Kidney capillary endothelial cell (primary cell): ENCODE measurements at regions not wholly inside any gene's neighbourhood (a gene's known extent, or its start where the extent isn't known, plus 50 kb on each side); places are given as distances from the start of the nearest gene placed in this dataset.

Experiments
- DNase-seq: peaks from one replicate; pipeline ENCODE4 v3.0.0-alpha.2; 2018; ENCODE audit warnings: low spot score

- no peak for DNase-seq
Measured at GRCh38 chr4:123878976-123879375, 482.4 kb downstream of the SPRY1 start.

- DNase-seq, result no peak
Measured at GRCh38 chr4:123880631-123881030, 484.0 kb downstream of the SPRY1 start.

DNA sequence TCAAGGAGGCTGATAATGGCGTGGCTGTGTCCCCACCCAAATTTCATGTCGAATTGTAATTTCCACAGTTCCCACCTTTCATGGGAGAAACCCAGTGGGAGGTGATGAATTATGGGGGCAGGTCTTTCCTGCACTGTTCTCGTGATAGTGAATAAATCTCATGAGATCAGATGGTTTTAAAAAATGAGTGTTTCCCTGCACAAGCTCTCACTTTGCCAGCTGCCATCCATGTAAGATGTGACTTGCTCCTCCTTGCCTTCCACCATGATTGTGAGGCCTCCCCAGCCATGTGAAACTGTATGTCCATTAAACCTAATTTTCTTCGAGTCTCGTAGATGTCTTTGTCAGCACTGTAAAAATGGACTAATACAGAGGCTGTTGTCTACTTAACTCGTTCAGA lies 488.3 kb downstream of the SPRY1 start:
- DNase-seq, result no peak

- no peak for DNase-seq
Measured at GRCh38 chr4:123889507-123889906, 492.9 kb downstream of the SPRY1 start.

DNA sequence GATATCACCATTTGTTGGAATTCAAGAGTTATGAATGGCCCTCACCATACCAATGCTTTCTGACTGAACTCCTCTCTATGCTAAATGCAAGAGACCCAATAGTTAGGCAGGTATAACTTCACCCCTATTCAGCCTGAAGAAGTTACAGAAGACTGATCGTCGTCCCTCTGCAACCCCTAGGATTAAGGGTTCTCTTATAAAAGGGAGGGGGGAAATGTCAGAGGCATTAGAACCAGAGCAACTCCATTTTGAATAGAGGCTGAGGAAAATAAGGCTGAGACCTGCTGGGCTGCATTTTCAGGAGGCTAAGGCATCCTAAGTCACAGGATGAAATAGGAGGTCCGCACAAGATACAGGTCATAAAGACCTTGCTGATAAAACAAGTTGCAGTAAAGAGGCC lies 494.3 kb downstream of the SPRY1 start:
- DNase-seq, result no peak

- no peak for DNase-seq
Measured at GRCh38 chr4:123891881-123892280, 495.3 kb downstream of the SPRY1 start.

DNA sequence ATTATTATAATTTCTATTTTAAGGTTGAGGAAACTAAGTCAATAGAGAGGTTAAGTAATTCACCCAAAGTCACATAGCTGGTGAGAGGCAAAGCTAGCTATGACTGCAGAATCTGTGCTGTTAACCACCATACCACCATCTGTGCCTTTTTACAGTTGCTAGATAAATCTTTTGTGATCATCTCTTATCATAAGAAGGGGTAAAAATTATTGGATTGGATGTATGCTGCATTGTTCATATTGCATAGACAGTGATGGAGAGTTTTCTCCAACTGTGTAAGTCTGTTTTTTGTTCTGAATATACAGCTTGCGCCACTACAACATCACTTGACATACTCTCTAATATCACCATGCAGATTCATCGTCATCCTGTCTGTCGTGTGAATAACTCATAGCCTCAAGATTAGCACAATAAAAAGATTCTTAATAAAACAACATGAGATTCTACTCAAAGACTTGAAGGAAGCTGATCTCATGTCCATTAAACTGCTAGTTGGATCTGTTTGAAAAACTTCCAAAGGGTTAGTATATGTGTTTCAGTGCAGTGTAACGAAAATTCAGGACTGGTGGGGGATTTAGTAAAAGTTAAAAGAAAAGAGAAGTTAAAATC lies 495.9 kb downstream of the SPRY1 start:
- peak; percentile 7 for DNase-seq

- peak; percentile 25 for DNase-seq
Measured at GRCh38 chr4:123893011-123893981, 496.7 kb downstream of the SPRY1 start.

DNA sequence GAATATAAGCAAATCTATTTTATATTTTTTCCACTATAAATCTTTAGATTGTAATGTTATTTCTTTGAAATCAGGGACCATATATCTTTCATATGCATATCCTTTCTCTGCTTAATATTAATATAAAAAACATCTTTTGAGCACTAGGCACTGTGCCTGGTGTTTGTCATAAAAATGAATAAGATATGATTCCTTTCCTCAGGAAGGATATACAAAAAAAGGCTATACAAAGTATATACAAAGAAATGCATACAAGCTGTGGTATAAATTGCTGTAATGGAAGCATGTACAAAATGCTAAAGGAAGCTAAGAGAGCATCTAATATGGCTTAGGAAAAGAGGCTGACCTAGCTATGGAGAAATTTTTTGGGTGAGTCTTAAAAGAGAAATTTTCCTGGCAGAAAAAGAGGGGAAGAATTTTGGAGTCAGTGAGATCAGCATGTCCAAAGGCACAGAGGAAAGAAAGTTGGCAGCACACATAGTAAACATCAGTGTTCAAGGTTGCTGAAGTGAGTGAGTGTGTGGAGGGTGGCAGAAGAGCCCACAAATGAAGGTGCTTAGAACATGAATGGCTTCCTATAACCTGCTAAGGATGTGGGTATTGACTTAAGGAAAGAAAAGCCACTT lies 500.0 kb downstream of the SPRY1 start:
- peak; percentile 50 for DNase-seq

DNA sequence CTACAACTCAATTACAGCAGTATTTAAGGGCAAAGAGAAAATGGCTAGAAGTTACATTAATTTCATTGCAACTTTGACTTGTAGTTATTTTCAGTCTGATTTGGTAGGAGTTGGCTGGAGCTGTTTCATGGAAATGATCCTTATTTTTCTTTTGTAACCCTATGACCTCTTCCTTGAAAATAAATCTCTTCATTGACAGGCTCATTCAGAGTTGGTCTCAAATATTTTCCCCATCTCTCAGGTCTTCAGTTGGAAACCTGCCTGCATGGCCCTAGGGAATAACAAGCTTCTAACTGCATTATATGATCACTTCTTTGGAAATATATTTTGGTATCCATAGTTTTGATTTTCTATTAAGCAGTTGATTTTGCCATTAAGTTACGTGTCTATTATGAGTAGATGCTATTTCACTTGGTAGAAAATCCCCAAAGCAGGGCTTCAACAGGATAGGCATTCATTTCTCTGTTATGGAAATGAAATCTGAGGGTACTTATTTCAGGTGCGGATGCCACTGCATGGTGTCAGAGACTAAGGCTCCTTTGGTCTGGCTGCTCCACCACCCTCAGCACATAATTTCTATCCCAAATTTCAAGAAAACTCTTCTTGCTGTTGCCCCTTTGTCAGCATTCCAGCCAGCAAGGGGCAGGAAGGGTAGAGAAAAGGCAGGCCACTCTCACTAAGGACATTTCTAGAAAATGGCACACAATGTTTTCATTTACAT lies 502.5 kb downstream of the SPRY1 start:
- no peak for DNase-seq

DNA sequence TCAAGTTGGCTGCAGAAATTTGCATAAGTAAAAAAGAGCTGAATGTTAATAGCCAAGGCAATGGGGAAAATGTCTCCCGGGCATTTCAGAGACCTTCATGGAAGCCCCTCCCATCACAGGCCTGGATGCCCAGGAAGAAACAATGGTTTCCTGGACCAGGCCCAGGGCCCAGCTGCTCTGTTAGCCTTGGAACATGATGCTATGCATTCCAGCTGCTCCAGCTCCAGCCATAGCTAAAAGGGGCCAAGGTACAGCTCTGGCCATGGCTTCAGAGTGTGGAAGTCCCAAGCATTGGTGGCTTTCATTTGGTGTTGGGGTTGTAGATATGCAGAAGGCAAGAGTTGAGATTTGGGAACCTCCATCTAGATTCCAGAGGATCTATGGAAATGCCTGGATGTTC lies 508.3 kb downstream of the SPRY1 start:
- no peak for DNase-seq

- DNase-seq, result no peak
Measured at GRCh38 chr4:123913598-123913997, 517.0 kb downstream of the SPRY1 start.

GRCh38 chr4:123916821-123917220 lies 520.2 kb downstream of the SPRY1 start:
- no peak for DNase-seq

DNA sequence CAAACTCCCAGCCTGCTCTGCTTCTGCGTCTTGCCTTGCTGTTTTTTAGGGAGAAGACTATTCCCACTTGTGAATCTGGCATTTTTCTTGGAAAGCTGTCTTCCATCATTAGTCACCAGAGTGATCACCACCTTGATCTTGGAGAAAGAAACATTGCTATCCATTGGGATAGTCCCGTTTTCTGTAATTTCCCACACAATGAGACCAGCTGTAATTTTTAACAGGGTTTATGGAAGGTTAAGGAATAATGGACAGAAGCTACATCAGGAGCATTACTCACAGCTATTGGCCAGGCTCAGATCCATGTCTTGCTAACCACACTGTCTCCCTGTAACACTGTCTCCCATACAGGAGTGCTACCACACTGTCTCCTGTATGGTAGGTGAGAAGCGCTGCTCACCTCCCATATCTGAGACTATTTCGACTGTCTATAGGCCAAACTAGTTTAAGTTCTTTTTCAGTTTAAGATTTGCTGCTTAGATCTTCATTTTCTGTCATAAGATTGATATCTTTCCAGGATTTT lies 523.0 kb downstream of the SPRY1 start:
- no peak for DNase-seq

GRCh38 chr4:123921339-123921738 lies 524.7 kb downstream of the SPRY1 start:
- DNase-seq, result no peak

DNA sequence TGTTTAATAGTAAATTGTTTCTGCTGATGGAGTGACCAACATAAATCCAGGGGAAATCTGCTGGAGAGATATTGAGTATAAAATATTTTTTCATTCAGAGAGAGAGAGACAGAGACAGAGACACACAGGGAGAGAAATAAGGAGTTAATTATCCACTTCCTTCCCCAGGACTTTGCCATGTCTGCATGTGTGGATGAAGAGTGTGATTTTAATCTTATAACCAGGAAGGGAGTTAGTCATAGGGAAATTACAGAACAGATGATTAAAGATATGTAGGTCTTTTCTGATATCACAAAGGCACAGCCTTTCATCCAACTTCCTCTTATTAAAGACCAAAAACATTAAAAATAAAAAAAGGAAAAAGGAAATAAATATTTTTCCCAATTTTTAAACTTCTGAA lies 526.3 kb downstream of the SPRY1 start:
- DNase-seq, result peak; percentile 69

GRCh38 chr4:123924536-123924935 lies 527.9 kb downstream of the SPRY1 start:
- no peak for DNase-seq

DNA sequence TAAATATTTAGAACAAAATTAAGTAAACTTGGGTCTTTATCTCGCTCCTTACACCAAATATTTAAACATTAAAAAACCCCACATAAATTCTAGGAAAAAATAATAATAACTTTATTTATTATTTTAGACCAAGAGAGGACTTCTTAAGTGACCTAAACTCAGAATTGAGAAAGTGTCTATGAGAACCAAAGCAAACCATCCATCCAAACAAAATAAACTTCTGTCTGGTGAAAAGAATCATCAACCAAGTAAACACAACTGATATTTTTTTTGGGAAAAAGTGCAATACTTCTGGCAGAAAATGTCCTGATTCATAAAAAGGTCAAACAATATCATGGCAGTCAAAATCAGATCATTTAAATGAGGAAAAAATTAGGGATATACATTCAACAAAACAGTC lies 533.0 kb downstream of the SPRY1 start:
- DNase-seq, result no peak

- no peak for DNase-seq
Measured at GRCh38 chr4:123930996-123931395, 534.4 kb downstream of the SPRY1 start.

- DNase-seq, result no peak
Measured at GRCh38 chr4:123934096-123934495, 537.5 kb downstream of the SPRY1 start.

- DNase-seq, result no peak
Measured at GRCh38 chr4:123936621-123937043, 540.0 kb downstream of the SPRY1 start.

- DNase-seq, result no peak
Measured at GRCh38 chr4:123937581-123937980, 541.0 kb downstream of the SPRY1 start.
